ENCODE measurements at regions not wholly inside any gene's neighbourhood (a gene's known extent, or its start where the extent isn't known, plus 50 kb on each side); places are given as distances from the start of the nearest gene placed in this dataset.

DNA sequence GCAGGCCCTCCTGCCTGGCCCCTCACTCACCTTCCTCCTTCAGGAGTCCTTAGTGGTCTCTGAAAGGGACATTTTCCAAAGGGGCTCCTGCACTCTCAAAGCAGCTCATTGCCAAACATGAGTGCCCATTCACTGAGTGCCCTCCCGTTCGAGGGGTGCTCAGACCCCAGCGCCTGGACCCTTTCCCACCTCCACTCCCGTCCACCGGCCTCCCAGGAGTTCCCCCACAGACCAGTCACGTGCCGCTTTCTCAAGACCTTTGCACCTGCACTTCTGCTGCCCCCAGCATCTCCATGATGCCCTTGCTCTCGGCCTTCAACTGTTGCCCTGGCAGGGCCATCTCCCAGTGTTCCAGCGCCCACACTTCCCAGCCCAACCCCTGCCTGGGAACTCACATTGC, 89.5 kb downstream of the ADRA2C start:
- DNase-seq (ENCODE audit: low read depth, low spot score) (no peak), FAIRE-seq (no peak)
- H3K79me2 ChIP-seq (ENCODE audit: control insufficient read depth, insufficient read depth, low read length) = no peaks in the 10 kb centered on the region
- no peaks in the 10 kb centered on the region for H3K36me3 ChIP-seq (ENCODE audit: control insufficient read depth in 2 of 2, extremely low read depth in 1 of 2, insufficient read depth in 2 of 2, low read length in 2 of 2)
- H2AFZ ChIP-seq (ENCODE audit: control insufficient read depth, low read length) = no peak overlapping the region
- H3K4me2 ChIP-seq (ENCODE audit: control insufficient read depth, extremely low read depth, insufficient read depth, low read depth, low read length) = no peak overlapping the region
- peaks cover 2% of the 10 kb centered on the region for H3K9me3 ChIP-seq (ENCODE audit: control insufficient read depth, low read depth, low read length)
- H3K27me3 ChIP-seq (ENCODE audit: control insufficient read depth, extremely low read depth, insufficient read depth, low read length) = peaks cover 11% of the 10 kb centered on the region
- H3K27ac ChIP-seq (ENCODE audit: control insufficient read depth, insufficient read depth, low read length) = no peak overlapping the region
- no peaks in the 10 kb centered on the region for H4K20me1 ChIP-seq (ENCODE audit: control insufficient read depth, extremely low read depth, insufficient read depth, low read length)
- H3K9me1 ChIP-seq (ENCODE audit: control insufficient read depth, extremely low read depth, insufficient read depth, low read length) = no peaks in the 10 kb centered on the region
- no peaks in the 10 kb centered on the region for H3K4me1 ChIP-seq (ENCODE audit: control insufficient read depth, extremely low read depth, insufficient read depth, low read length)
- H3K9ac ChIP-seq (ENCODE audit: control insufficient read depth, extremely low read depth, insufficient read depth, low read length) = no peak overlapping the region
- TF ChIP-seq, protein P1, sequence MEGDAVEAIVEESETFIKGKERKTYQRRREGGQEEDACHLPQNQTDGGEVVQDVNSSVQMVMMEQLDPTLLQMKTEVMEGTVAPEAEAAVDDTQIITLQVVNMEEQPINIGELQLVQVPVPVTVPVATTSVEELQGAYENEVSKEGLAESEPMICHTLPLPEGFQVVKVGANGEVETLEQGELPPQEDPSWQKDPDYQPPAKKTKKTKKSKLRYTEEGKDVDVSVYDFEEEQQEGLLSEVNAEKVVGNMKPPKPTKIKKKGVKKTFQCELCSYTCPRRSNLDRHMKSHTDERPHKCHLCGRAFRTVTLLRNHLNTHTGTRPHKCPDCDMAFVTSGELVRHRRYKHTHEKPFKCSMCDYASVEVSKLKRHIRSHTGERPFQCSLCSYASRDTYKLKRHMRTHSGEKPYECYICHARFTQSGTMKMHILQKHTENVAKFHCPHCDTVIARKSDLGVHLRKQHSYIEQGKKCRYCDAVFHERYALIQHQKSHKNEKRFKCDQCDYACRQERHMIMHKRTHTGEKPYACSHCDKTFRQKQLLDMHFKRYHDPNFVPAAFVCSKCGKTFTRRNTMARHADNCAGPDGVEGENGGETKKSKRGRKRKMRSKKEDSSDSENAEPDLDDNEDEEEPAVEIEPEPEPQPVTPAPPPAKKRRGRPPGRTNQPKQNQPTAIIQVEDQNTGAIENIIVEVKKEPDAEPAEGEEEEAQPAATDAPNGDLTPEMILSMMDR (optimal IDR thresholded peaks at IDR 0.05 in 1 of 3, IDR thresholded peaks at IDR 0.05 in 1 of 3, conservative IDR thresholded peaks at IDR 0.05 in 1 of 3; ENCODE audit: extremely low read depth in 1 of 3, insufficient read depth in 2 of 3, low read length in 3 of 3) = no peak
- TF ChIP-seq EZH2 (IDR thresholded peaks at IDR 0.05; ENCODE audit: low read length) = no peak
- dilution Hi-C loops (cut with MboI; ENCODE audit: extremely low pct_ligation_motif_present, low sequenced_read_pairs) = no loop called here
- H3K4me3 ChIP-seq (ENCODE audit: control insufficient read depth in 2 of 3, extremely low read depth in 1 of 3, insufficient read depth in 2 of 3, low read depth in 1 of 3, low read length in 3 of 3) = no peak overlapping the region

- no peaks in the 10 kb centered on the region for H4K20me1 ChIP-seq (ENCODE audit: control insufficient read depth, extremely low read depth, insufficient read depth, low read length)
- no peak for TF ChIP-seq EZH2 (IDR thresholded peaks at IDR 0.05; ENCODE audit: low read length)
- TF ChIP-seq, protein P1 (optimal IDR thresholded peaks at IDR 0.05 in 1 of 3, IDR thresholded peaks at IDR 0.05 in 1 of 3, conservative IDR thresholded peaks at IDR 0.05 in 1 of 3; ENCODE audit: extremely low read depth in 1 of 3, insufficient read depth in 2 of 3, low read length in 3 of 3) = no peak
- H3K4me1 ChIP-seq (ENCODE audit: control insufficient read depth, extremely low read depth, insufficient read depth, low read length) = no peaks in the 10 kb centered on the region
- H3K36me3 ChIP-seq (ENCODE audit: control insufficient read depth in 2 of 2, extremely low read depth in 1 of 2, insufficient read depth in 2 of 2, low read length in 2 of 2) = no peaks in the 10 kb centered on the region
- H3K9me1 ChIP-seq (ENCODE audit: control insufficient read depth, extremely low read depth, insufficient read depth, low read length) = no peaks in the 10 kb centered on the region
- H3K4me2 ChIP-seq (ENCODE audit: control insufficient read depth, extremely low read depth, insufficient read depth, low read depth, low read length) = no peak overlapping the region
- no peak overlapping the region for H2AFZ ChIP-seq (ENCODE audit: control insufficient read depth, low read length)
- no peak overlapping the region for H3K9ac ChIP-seq (ENCODE audit: control insufficient read depth, extremely low read depth, insufficient read depth, low read length)
- H3K9me3 ChIP-seq (ENCODE audit: control insufficient read depth, low read depth, low read length) = no peaks in the 10 kb centered on the region
- DNase-seq (ENCODE audit: low read depth, low spot score) (no peak), FAIRE-seq (no peak)
- no peak overlapping the region for H3K27ac ChIP-seq (ENCODE audit: control insufficient read depth, insufficient read depth, low read length)
- dilution Hi-C loops (cut with MboI; ENCODE audit: extremely low pct_ligation_motif_present, low sequenced_read_pairs) = no loop called here
- H3K79me2 ChIP-seq (ENCODE audit: control insufficient read depth, insufficient read depth, low read length) = no peaks in the 10 kb centered on the region
- peaks cover 15% of the 10 kb centered on the region for H3K27me3 ChIP-seq (ENCODE audit: control insufficient read depth, extremely low read depth, insufficient read depth, low read length)
- no peak overlapping the region for H3K4me3 ChIP-seq (ENCODE audit: control insufficient read depth in 2 of 3, extremely low read depth in 1 of 3, insufficient read depth in 2 of 3, low read depth in 1 of 3, low read length in 3 of 3)
These were observed 90.5 kb downstream of the ADRA2C start for GRCh38 chr4:3856604-3857204.
